ENCODE measurements at regions not wholly inside any gene's neighbourhood (a gene's known extent, or its start where the extent isn't known, plus 50 kb on each side); places are given as distances from the start of the nearest gene placed in this dataset.
"Not testable (repeated sequence)": the region's sequence is repeated elsewhere in the genome, so short reads cannot be mapped to it uniquely, and the experiment has no call there.

GRCh38 chr10:29740981-29741545 is 106.3 kb upstream of the SVIL start:
- DNase-seq, result no peak

GRCh38 chr10:29738341-29738740 is 103.6 kb upstream of the SVIL start:
- DNase-seq, result no peak

GRCh38 chr10:29737074-29737593 is 102.4 kb upstream of the SVIL start:
- no peak for DNase-seq

- peak; percentile 23 to 25 for DNase-seq
Observed at GRCh38 chr10:29736366-29737073, 101.7 kb upstream of the SVIL start.

GRCh38 chr10:29735628-29736365 is 101.0 kb upstream of the SVIL start:
- DNase-seq, result peak; percentile 85 to 87

- DNase-seq, result peak; percentile 47 to 51
Observed at GRCh38 chr10:29734962-29735627, 100.3 kb upstream of the SVIL start.

- DNase-seq, result no peak
Observed at GRCh38 chr10:29734640-29734961, 99.8 kb upstream of the SVIL start.

- no peak for DNase-seq
Observed at GRCh38 chr10:29733323-29733722, 98.6 kb upstream of the SVIL start.

GRCh38 chr10:29732918-29733317 is 98.1 kb upstream of the SVIL start:
- no peak for DNase-seq

- no peak for DNase-seq
Observed at GRCh38 chr10:29731760-29732159, 97.0 kb upstream of the SVIL start.

GRCh38 chr10:29730969-29731368 is 96.2 kb upstream of the SVIL start:
- DNase-seq, result no peak

GRCh38 chr10:29730458-29730857 is 95.7 kb upstream of the SVIL start:
- DNase-seq, result no peak

- no peak for DNase-seq
Observed at GRCh38 chr10:29728541-29729049, 93.8 kb upstream of the SVIL start.

- not testable (repeated sequence) for DNase-seq
Observed at GRCh38 chr10:29725927-29726326, 91.2 kb upstream of the SVIL start.

- no peak for DNase-seq
Observed at GRCh38 chr10:29725133-29725720, 90.5 kb upstream of the SVIL start.

- DNase-seq, result no peak
Observed at GRCh38 chr10:29723726-29724125, 89.0 kb upstream of the SVIL start.

- DNase-seq, result no peak
Observed at GRCh38 chr10:29722777-29723176, 88.0 kb upstream of the SVIL start.

- DNase-seq, result no peak
Observed at GRCh38 chr10:29720149-29720548, 85.4 kb upstream of the SVIL start.

GRCh38 chr10:29719281-29719675 is 84.5 kb upstream of the SVIL start:
- no peak for DNase-seq

GRCh38 chr10:29715296-29715695 is 80.5 kb upstream of the SVIL start:
- DNase-seq, result no peak

GRCh38 chr10:29714096-29714874 is 79.5 kb upstream of the SVIL start:
- no peak for DNase-seq

- DNase-seq, result no peak
Observed at GRCh38 chr10:29713450-29713849, 78.7 kb upstream of the SVIL start.

Measured in stimulated activated CD4-positive, alpha-beta T cell treated with anti-CD3 and anti-CD28 coated beads, Interleukin-4, amount 100 ng/mL, for 4 hours (primary cell).